NCI-H2196 (cell line): ENCODE measurements at regions not wholly inside any gene's neighbourhood (a gene's known extent, or its start where the extent isn't known, plus 50 kb on each side); places are given as distances from the start of the nearest gene placed in this dataset.
"Not testable (repeated sequence)": the region's sequence is repeated elsewhere in the genome, so short reads cannot be mapped to it uniquely, and the experiment has no call there.

Source experiments
- DNase-seq: peaks from one replicate; lab custom pipeline; 2025; ENCODE audit not compliant: unreplicated experiment; lab: John Stamatoyannopoulos, UW

GRCh38 chr1:147071142-147071541 is 101.1 kb downstream of the PRKAB2 start:
- no peak for DNase-seq

- DNase-seq = no peak
Observed at GRCh38 chr1:147062956-147063355, 109.3 kb downstream of the PRKAB2 start.

GRCh38 chr1:147061880-147062279 is 110.4 kb downstream of the PRKAB2 start:
- not testable (repeated sequence) for DNase-seq

GRCh38 chr1:147053269-147053668 is 115.1 kb downstream of the NBPF12 start:
- DNase-seq = no peak

GRCh38 chr1:147052677-147053076 is 114.6 kb downstream of the NBPF12 start:
- DNase-seq = no peak

GRCh38 chr1:147052143-147052542 is 114.0 kb downstream of the NBPF12 start:
- DNase-seq = no peak

- no peak for DNase-seq
Observed at GRCh38 chr1:147051136-147051535, 113.0 kb downstream of the NBPF12 start.

- no peak for DNase-seq
Observed at GRCh38 chr1:147050654-147051053, 112.5 kb downstream of the NBPF12 start.

- not testable (repeated sequence) for DNase-seq
Observed at GRCh38 chr1:147046863-147047394, 108.8 kb downstream of the NBPF12 start.

- DNase-seq = no peak
Observed at GRCh38 chr1:147046189-147046862, 108.2 kb downstream of the NBPF12 start.
